Frontal cortex (tissue), 3 donors: ENCODE measurements at regions not wholly inside any gene's neighbourhood (a gene's known extent, or its start where the extent isn't known, plus 50 kb on each side); places are given as distances from the start of the nearest gene placed in this dataset.

ENCODE experiments used
- DNase-seq, 2 donors: peaks; one replicate each; pipeline ENCODE4 v3.0.0; 2012; ENCODE audit warnings: low spot score in 2 of 2
- FAIRE-seq: peaks from 2 replicates; lab custom pipeline; 2012; peaks lifted over from hg19 to GRCh38; lab: Jason Lieb, UNC
- donor health status: control.
- donor health status: control.
- donor health status: control.

DNA sequence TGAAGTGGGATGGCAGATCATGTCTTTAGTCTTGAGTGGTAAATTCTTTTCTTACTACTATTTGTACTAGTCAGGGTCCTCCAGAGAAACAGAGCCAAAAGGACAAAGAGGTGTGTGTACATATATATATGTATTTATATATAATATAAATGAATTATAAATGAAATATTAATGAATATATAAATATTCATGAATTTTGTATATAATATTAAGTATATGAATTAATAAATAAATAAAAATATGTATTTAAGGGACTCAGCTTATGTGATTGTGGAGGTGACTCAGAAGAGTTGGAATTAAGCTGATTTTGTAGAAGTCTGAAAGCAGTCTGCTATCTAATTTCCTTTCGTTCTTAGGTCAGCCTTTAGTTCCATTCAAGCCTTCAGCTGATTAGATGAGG is 265.3 kb upstream of the MMS22L start:
- FAIRE-seq, result no peak
- DNase-seq, result no peak

DNA sequence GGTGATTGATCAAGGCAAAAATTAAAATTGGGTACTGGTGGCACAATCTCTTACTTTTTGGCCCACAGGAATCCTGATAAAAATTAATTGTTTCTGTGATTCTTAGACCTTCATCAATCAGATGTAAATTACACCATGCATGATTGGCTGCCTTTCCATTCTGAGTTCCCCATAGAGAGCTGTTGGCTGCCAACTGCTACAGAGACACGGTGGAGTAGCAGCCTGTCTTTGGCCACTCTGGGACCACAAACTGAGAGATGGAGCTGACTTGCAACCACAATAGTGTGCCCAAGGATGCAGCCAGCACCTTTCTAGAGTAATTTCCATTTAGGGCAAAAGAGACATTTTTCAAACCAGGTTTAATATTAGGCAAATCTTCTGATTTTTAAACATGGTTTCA is 274.3 kb upstream of the MMS22L start:
- DNase-seq, result no peak
- FAIRE-seq, result no peak

DNA sequence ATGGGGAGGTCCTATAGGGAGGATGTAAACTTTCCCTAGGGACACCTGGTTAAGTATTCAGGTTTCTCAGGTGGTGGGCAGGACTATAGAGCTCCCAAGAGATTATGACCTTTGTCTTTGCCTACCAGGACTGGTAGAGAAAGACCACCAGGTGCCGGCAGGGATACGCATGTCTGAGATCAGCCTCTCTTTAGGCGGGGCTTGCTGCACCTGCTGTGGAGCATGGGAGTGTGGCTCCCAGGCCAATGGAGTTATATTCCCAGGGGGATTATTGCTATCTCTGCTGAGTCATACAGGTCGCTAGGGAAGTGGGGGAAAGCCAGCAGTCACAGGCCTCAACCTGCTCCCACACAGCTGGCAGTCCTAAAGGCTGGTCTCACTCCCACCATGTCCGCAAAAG is 280.5 kb upstream of the MMS22L start:
- FAIRE-seq (no peak), DNase-seq (no peak)

DNA sequence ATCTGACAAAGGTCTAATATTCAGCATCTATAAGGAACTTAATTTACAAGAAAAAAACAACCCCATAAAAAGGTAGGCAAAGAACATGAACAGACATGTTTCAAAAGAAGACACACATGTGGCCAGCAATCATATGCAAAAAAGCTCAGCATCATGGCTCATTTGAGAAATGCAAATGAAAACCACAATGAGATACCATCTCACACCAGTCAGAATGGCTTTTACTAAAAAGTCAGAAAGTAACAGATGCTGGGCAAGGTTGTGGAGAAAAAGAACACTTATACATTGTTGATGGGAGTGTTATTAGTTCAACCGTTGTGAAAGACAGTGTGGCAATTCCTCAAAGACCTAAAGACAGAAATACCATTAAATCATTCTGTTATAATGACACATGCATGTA is 289.9 kb upstream of the MMS22L start:
- FAIRE-seq (no peak), DNase-seq (no peak)

DNA sequence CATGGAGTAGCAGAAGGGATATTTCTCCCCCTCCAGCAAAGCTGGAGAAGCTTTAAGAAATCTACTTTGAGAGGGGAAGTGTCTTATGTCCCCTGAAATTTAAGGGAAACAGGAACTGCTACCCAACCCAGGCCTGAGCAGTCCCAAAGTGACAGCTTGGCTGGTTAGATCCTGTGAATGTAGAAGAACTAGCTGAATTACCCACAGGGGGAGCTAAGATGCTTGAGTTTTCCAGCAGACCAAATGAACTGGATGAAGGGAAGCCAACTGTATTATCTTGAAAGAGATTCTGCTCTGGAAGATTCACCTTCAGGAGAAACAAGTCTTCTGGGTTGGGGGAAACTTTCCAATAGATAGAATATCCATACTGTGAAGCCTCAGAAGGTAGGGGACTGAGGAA is 303.3 kb upstream of the MMS22L start:
- DNase-seq (no peak), FAIRE-seq (no peak)

DNA sequence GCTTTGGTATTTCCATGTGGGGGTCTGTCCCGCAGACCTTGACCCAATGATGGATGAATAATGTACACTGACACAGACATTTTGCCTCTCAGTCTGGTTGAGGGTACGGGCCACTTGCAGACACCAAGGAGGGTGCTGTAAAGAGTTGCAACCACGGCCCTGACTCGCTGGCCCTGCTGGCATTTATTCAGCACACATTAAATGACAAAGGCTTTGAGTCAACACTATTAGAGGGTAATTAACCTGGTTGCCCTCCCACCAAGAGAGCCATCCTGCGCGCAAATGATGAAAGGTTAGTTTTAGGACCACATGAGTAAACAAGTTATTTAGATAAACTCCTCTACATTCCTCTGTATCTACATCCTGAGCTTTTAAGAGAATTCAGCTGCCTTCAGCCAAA is 308.9 kb upstream of the MMS22L start:
- no peak for FAIRE-seq
- DNase-seq, result no peak

DNA sequence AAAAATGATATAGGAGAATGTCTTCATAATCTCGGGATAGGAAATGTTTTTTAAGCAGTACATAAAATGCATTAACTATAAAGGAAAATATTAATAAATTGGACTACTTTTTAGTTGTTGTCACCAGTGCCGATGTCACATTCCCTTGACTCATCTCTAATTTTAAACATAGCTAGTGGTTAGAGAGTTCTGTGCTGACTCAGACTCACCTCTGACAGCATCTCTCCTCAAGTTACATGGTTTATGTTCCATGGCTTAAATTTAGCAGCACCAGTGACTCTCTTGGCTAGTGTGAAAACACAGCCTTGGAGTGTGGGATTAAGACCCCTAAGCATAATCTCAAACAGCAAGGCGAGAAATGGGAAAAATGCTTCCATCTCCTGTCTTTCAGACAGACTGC is 311.8 kb upstream of the MMS22L start:
- DNase-seq (no peak), FAIRE-seq (no peak)

DNA sequence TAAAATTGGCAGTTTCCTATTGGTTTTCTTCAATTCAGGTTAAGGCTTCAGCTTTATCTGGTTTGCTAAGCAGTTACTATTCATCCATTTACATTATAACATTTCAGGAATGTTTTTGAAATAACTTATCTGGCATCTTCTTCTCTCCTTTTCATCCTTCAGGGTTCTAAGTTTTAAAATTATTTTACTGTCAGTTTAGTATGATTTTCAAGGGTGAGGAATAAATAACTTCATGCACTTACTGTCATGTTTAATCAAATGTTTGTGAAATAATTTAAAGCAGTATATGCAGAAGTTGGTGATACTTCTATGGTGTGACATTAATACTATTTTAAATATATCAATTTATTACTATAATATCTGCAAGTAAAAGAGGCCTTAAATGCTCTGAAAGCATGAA is 338.1 kb upstream of the MMS22L start:
- FAIRE-seq, result no peak
- no peak for DNase-seq

DNA sequence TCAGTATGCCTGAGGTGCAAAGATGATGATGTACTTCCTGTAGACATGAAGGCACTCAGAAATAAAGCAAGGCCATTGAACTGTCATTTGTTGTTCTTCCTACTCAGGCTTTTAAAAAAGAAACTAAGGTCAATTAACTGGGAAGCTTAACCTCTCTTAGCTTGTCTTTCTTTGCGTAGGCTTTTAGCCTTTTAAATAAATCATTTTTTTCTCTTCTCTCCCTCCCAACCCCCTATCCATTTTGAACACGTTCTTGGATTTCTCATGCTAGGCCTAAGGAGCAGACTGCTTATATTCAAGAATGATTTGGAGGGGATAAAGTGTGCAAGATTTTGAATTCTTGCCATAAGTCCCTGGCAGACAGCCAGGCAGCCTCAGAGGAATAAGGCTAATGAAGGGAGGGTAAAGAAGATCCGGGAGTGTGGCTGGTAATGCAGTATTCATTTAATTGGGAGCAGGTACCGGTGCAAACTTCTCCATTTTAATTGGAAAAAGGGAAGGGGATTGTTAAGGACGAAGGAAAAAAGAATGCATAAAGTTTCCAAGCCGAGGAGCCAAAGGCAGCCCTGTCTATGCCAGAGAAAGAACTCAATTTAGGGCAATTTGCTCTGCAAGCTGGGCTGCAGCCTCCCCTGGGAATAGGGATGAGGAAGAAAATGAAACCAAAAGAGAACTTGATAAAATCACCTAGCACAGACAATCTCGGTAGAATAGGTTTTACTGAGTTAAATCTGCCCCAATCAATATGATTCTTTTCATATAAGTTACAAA is 343.8 kb upstream of the MMS22L start:
- DNase-seq (no peak), FAIRE-seq (no peak)

DNA sequence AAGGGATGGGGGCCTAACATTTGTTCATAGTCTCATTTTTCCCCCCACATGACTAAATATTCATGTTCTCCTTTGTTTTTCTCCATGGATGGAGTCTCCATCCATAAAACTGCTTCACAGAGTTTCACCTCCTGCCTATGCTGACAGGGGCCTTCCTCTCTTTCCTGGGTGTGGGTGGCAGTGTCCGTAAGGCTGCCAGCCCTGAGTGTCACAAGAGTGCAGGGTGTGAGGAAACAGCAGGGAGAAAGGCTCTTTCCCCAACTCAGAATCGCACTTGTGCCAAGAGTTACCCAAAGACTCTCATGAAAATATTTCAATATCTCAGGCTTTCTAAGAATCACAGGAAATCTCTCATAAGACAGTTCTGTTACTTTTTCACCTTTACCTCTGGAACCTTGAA is 346.2 kb upstream of the MMS22L start:
- no peak for DNase-seq
- no peak for FAIRE-seq

DNA sequence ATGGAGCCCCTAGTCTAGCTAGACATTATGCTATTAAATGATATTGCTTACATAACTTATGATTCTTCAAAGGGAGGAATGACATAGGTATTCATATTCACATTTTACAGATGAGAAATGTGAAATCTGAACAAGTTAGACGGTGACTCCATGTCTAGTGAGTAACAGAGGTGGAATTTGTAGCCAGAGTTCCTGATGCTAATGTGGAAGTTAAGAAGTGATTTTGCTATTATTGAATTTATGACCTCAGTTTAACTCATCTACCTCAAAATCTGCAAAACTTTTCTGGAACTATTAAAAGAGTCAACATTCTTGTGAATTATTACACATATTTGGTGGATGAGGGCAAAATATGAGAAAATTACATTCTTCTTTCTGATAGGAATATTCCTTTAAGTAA is 347.6 kb upstream of the MMS22L start:
- DNase-seq (no peak), FAIRE-seq (no peak)

DNA sequence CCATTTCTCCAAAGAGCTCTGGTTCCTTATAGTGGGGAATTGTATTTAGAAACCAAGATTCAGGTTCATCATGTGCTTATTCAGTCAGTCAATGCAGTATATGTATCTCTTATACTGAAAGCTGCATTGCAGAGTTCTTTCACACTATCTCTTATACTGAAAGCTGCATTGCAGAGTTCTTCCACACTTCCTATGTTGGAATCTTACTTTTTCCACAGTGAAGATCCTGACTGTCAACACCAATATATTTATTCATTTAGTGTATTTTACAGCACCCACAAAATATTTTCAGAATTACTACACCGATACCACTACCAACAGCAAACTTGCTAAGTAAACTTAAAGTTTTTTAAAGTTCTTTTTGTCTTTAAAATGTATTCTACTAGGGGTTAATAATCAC is 349.3 kb upstream of the MMS22L start:
- DNase-seq (no peak), FAIRE-seq (no peak)

DNA sequence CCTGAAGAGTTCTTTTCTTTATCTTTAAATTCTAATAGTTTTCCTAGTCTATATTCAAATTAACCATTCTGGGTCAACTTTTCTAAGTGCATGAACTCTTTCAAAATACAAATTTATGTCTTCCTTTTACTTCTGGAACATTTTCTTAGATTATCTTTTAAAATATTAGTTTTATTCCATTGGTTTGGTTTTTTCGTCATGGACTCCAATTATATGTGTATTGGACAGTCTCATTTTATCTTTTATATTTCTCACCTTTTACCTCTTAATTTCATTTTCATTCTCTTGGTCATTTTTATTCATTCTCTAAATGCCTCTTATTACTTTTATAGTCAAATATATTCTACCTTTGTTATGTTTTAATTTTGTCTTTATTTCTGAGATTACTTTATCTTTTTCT is 356.7 kb upstream of the MMS22L start:
- peak; percentile 28 for FAIRE-seq

DNA sequence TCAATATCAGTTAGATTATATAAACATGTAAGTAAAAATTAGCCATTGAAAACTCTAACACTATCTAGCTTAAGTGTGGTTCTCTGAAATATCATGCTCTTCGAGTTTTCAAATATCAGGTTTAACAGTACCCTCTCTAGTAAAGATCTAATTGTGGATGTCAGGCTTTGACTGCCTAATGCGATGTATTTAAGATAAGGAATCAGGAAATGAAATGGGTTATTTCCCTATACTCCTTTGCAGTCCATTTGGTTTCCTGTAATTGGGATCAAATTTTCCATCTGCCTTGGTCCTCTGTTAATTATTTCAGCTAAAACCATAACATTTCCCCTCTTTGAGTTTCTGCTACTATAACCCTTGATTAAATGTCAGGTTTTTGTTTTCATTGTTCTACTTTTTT is 361.3 kb upstream of the MMS22L start:
- no peak for FAIRE-seq

More for the DNA sequence above, 356.7 kb upstream of the MMS22L start:
- no peak for DNase-seq

DNA sequence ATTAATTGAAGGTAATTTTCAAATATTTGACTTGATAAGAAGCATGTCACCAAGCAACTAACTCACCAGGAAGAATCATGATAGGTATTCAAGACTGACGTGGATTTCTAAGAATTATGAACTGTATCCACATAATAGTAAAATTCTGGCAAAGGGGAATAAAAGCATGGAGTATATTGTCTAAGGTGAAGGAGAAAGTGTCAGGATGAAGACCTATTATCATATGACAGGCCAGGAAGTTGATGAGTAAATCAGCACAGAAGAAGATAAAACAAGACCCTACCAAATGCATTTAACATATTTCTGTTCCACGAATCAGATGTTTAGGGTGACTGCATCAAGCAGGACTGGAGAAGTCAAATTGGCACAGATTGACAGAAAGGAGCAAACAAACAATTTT is 362.7 kb upstream of the MMS22L start:
- DNase-seq, result no peak
- FAIRE-seq, result no peak

More for the DNA sequence above, 361.3 kb upstream of the MMS22L start:
- DNase-seq, result no peak

DNA sequence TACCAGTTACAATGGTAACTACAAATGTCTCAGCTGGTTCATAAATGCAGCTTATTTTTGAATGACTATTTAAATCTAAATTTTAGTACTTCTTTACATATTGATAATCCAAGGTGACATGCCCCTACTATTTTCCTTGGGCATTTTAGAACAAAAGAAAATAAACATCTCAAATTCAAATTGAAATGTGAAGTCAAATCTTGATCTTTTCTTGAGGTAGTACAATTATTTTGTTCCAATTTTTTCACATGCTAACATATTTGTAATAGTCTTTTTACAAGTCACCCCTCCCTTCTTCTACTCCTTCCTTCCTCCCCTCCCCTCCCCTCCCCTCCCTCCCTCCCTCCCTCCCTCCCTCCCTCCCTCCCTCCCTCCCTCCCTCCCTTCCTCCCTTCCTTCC is 370.1 kb upstream of the MMS22L start:
- DNase-seq (no peak), FAIRE-seq (no peak)

DNA sequence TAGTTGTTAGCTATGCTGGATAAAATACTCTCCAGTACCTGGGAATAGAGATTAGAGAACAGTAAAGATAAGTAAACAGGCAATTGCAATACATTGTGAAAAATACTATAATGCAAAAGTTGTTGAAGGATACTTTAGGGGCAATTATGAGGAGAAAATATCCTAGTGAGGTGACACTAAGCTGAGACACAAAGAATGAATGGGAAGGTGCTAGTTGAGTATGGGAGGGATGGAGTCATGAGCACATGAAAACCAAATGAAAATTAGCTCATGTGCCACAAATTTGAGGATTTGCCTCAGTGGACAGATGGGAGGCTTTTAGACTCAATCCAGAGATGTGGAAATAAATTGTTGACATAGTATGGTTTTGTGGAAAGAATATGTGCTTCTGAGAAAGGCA is 370.5 kb upstream of the MMS22L start:
- DNase-seq (no peak), FAIRE-seq (no peak)

DNA sequence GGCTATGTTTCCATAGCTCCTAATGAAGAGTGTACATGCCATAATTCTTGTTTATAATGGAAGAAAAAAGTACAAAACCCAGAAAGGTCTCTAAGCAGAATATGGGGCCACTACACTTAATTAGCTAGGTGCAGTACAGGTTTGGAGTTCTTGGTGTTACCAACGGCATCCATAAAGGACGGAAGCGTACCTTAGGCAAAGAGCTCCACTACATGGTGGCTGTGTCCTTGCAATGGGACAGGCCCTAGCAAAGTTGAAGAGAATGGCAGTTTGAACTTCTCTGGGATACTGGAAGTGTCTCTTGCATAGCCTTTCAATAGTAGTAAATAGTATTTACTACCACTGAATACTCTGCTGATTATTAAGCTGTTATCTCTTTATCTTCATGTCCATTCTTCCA is 371.7 kb upstream of the MMS22L start:
- FAIRE-seq (no peak), DNase-seq (no peak)

DNA sequence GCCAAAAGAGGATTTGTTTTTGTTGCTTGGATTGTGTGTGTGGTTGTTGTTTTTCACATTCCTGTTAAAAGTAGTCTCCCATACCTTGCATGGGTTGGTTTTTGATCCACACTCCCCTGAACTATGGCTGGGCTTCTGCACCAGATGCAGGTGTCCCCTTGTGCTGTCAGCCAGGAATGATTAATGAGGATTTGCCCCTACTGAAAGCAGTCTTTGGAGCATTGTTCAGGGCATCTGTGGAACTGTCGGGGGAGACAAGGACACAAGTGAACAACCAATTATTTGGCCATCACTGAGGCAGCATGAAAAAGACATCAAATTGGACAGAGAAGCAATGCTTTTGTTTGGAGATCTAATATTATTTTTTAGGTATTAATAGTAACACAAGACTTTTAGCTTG is 373.2 kb upstream of the MMS22L start:
- no peak for FAIRE-seq

DNA sequence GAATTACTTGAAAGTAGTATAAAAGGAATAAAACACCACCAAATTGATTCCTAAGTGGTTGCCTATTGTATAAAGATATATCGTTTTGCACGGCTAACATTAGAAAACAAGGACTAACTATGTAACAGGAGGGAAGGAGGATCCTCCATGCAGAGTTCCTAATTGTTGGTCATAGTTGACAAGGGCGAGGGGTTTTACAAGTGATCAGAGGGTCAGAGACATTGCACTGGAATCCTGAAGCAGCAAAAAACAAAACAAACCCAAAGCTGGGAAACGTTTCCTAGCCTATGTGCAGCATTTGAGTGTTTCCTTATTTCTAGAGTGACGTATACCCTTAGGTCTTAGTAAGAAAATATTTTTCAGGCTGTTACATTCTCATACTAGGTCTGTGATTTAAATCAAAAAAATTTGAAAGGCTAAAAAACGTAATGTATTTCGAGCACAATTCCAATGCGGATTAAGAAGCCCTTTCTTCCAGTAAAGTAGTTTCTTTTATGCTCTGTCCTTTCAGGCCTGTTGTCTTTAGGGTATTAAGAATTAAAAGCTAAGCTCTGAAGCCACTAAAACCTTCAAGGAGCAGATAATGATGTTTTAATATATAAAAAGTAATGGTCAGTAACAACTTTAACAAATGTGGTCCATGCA is 373.8 kb upstream of the MMS22L start:
- DNase-seq (no peak), FAIRE-seq (no peak)

More for the DNA sequence above, 373.2 kb upstream of the MMS22L start:
- DNase-seq, result peak in 1 of 2 donors; percentile 5

DNA sequence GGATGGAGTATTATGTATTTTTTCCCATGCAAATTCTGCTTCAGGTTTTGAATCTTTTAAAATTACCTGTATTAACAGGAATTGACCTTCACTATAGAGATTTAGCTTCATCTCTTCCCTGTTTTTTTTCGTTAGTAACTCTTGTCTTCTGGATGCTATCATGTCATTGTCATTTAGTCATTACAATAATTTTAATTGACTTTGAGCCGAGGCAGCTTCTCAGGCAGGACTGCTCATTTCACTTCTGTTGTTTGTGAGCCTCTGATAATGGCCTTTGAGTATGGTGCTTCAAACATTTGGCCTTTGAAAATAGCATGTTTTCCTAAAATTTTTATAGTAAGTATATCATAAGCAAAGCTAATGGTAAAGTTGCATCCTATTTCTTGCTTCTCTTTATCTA is 375.1 kb upstream of the MMS22L start:
- FAIRE-seq, result no peak
- no peak for DNase-seq

DNA sequence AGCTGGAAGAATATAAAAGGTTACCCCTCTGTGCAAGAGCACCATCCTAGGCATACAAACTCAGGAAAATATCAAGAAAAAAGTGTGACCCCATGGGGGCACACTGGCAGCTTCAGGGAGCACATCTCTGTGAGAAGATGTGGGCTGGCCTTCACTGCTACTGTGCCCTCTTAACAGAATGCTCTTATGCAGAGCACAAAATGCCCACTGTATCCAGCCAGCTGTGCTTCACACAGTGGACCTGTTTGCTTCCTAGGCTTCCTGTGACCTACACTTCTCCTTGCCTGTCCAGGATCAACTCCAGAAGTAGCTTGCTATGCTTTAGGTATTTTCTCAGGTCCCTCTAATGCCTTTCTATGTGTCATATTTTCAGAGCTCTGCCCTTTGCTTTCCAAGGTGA is 380.2 kb upstream of the MMS22L start:
- DNase-seq (no peak), FAIRE-seq (no peak)
